Heart right ventricle (tissue), 16 donors: ENCODE measurements at regions not wholly inside any gene's neighbourhood (a gene's known extent, or its start where the extent isn't known, plus 50 kb on each side); places are given as distances from the start of the nearest gene placed in this dataset.

ENCODE experiments used
- ATAC-seq, 8 donors: fragments of 200-7000 bp; cut with Tn5 transposase; one replicate each; pipeline ENCODE4 v1.9.1; 2020; ENCODE audit warnings: mild to moderate bottlenecking in 8 of 8, moderate library complexity in 8 of 8, moderate number of reproducible peaks in 1 of 8
- DNase-seq, 2 donors: peaks; one replicate each; pipeline ENCODE4 v3.0.0-alpha.2; 2020
- H3K27ac ChIP-seq, 10 donors: fragments of 200-600 bp; sonication (generic) in 2 of 10; one replicate each; pipeline versions ENCODE4 v1.5.0 to v1.8.0; 2020 to 2022; ENCODE audit warnings: mild to moderate bottlenecking in 3 of 10
- H3K27me3 ChIP-seq, 7 donors: fragments of 200-600 bp; one replicate each; pipeline ENCODE4 v1.8.0; 2021 to 2022; ENCODE audit warnings: mild to moderate bottlenecking in 2 of 7
- H3K36me3 ChIP-seq, 9 donors: fragments of 200-600 bp; sonication (generic) in 1 of 9; one replicate each; pipeline versions ENCODE4 v1.5.0 to v1.8.0; 2020 to 2022; ENCODE audit warnings: mild to moderate bottlenecking in 2 of 9
- H3K4me1 ChIP-seq, 9 donors: fragments of 200-600 bp; sonication (generic) in 1 of 9; one replicate each; pipeline versions ENCODE4 v1.5.0 to v1.8.0; 2020 to 2022; ENCODE audit warnings: mild to moderate bottlenecking in 4 of 9
- H3K4me3 ChIP-seq, 10 donors: fragments of 200-600 bp; sonication (generic) in 2 of 10; one replicate each; pipeline versions ENCODE4 v1.5.0 to v1.8.0; 2020 to 2022; ENCODE audit warnings: mild to moderate bottlenecking in 7 of 10, moderate library complexity in 2 of 10
- H3K9me3 ChIP-seq, 11 donors: fragments of 200-600 bp in 10 of 11; sonication (generic) in 2 of 11; one replicate each; pipeline versions ENCODE4 v1.5.0 to v1.8.0; 2013 to 2022; ENCODE audit warnings: mild to moderate bottlenecking in 2 of 11, control low read depth in 1 of 11, moderate library complexity in 1 of 11
- CTCF ChIP-seq, 9 donors: fragments of 200-600 bp; sonication (generic) in 2 of 9; IDR thresholded peaks; one replicate each; pipeline versions ENCODE4 v1.5.0 to v1.8.0; 2021 to 2022; ENCODE audit warnings: antibody characterized with exemption in 9 of 9, mild to moderate bottlenecking in 5 of 9, moderate library complexity in 1 of 9
- WGBS, 2 donors: extraction: QIAGEN DNeasy Blood & Tissue Kit; methylation state at CpG; one replicate each; pipeline ENCODE4 v1.1.7; 2013; ENCODE audit warnings: inconsistent platforms in 1 of 2; 5-methylcytosine and 5-hydroxymethylcytosine counted together
- intact Hi-C, 10 donors: fragments of 100-400 bp; cut with DNase I; formaldehyde crosslinking; loops; one replicate each; pipeline versions ENCODE4 v1.11.1 to v1.14.2; 2022
- donor health status: Arrhythmogenic right ventricular cardiomyopathy.
- donor health status: ischemic (EF 13 %, LVEDD 7.1; RV severe dilation, severe dysfunction).
- donor health status: healthy with polysubstance abuse.
- donor health status: DM: no; HTN: yes; CAD: no.
- donor health status: DM: no; HTN: no; CAD: no.
- donor health status: ischemic (EF 25% LVEDD 6.9; RV normal size, moderate dysfunction).
- donor health status: ischemic (EF 25% LVEDD 5.7; RV mildly dilated, moderate dysfunction).
- donor health status: healthy.
- donor health status: DM: yes; HTN: yes; CAD: no.
- donor health status: Ischemic cardiomyopathy.
- donor health status: ischemic (EF 35%, LVEDD 5.7; RV mildly dilated, moderate dysfunction).
- donor health status: nonischemic (EF 11% LVEDD 7.7; RV severe dilation, severe dysfunction).
- donor health status: DM: yes; HTN: yes; CAD: no.
- donor health status: PGD.
- donor health status: ischemic (EF 29% LVEDD 5.4; RV normal size, mild dysfunction).
- donor health status: nonischemic (EF 23%, LVEDD 6.1; RV moderate dilation, normal function).

DNA sequence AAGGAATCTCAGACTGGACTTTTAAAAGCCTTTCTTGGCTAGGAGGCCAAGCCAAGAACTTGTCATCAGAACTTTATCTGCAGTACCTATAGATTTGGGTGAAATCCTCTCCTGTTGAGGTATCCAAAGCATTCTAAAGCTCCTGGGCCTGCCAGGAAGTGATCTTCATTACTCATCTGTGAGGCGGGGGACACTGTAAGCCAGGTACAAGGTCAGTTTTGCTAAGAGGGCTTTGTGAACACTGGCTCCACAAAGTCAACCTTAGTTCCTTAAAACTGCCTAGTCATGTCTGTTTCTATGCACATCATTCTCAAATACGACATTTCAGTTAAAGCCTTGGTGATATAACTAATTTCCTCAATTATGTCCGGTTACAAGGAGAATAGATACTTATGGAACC lies 236.7 kb downstream of the PIK3R1 start:
- 93 to 96% methylated on average over 3 of the region's 3 CpGs for WGBS, 2 donors
- no peaks in the 10 kb centered on the region for H3K36me3 ChIP-seq
- no peak for TF ChIP-seq CTCF (IDR thresholded peaks at IDR 0.05)
- intact Hi-C loops = loop anchor here in 2 of 10 donors (10.0 kb wide), 2 partner anchors 513 to 1207 kb away; no protein-coding TSS in a partner anchor
- peaks cover 0 to 7% (median 0%) of the 10 kb centered on the region in 11 donors for H3K9me3 ChIP-seq
- H3K4me3 ChIP-seq = no peak overlapping the region
- no peak overlapping the region for H3K27ac ChIP-seq
- DNase-seq (no peak), ATAC-seq (no peak)
- H3K4me1 ChIP-seq = peaks cover 0 to 12% (median 5%) of the 10 kb centered on the region in 9 donors
- H3K27me3 ChIP-seq = no peaks in the 10 kb centered on the region

DNA sequence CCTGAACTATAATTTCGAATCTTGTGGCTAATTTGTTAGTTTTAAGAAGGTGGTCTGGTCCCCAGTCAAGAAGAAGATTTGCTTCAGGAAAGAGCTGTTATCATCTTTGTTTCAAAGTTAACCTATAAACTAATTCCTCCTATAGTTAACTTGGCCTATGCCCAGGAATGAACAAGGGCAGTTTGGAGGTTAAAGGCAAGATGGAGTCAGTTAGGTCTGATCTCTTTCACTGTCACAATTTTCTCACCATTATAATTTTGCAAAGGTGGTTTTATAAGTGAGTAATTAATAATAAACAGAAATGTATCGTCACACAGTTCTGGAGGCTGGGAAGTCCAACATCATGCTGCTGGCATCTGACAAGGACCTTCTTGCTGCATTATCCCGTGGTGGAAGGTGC lies 238.6 kb downstream of the PIK3R1 start:
- no peak overlapping the region for H3K4me3 ChIP-seq
- peaks cover 0 to 15% (median 5%) of the 10 kb centered on the region in 9 donors for H3K4me1 ChIP-seq
- no peaks in the 10 kb centered on the region for H3K36me3 ChIP-seq
- DNase-seq (no peak), ATAC-seq (no peak)
- H3K9me3 ChIP-seq = peaks cover 0 to 7% (median 0%) of the 10 kb centered on the region in 11 donors
- intact Hi-C loops = loop anchor here in 2 of 10 donors (10.0 kb wide), 2 partner anchors 511 to 1209 kb away; no protein-coding TSS in a partner anchor
- 96 to 97% methylated on average over 3 of the region's 3 CpGs for WGBS, 2 donors
- no peak for TF ChIP-seq CTCF (IDR thresholded peaks at IDR 0.05)
- H3K27me3 ChIP-seq = no peaks in the 10 kb centered on the region
- no peak overlapping the region for H3K27ac ChIP-seq

DNA sequence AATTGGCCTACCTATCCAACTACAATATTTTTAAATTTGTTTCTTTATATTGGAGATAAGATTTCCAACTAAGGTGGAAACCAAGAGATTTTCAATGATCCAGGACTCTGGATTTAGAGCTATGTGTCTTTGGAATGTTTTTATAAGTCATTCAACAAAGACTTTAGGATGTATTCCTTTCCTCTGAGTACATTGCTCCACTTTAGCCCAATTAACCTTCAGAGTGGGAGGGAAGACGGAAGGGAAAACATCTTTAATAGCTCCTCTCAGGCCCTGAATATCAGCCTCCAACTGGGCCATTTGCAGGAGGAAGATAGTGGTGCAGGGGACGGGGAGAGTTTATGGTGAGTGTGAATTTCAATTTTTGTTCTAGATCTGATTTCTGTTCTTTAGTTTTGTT lies 239.2 kb downstream of the PIK3R1 start:
- intact Hi-C loops = loop anchor here in 3 of 10 donors (5.0 to 10.0 kb wide), 3 partner anchors 167 to 1210 kb away; no protein-coding TSS in a partner anchor
- Histone ChIP-seq H3K27me3 (no peaks in the 10 kb centered on the region), H3K36me3 (no peaks in the 10 kb centered on the region), H3K4me1 (peaks cover 0 to 21% (median 8%) of the 10 kb centered on the region in 9 donors), H3K27ac (no peak overlapping the region), H3K4me3 (no peak overlapping the region), H3K9me3 (peaks cover 0 to 7% (median 0%) of the 10 kb centered on the region in 11 donors)
- no peak for ATAC-seq
- no peak for DNase-seq
- no peak for TF ChIP-seq CTCF (IDR thresholded peaks at IDR 0.05)
- WGBS, 2 donors = 98 to 100% methylated on average over 2 of the region's 2 CpGs

DNA sequence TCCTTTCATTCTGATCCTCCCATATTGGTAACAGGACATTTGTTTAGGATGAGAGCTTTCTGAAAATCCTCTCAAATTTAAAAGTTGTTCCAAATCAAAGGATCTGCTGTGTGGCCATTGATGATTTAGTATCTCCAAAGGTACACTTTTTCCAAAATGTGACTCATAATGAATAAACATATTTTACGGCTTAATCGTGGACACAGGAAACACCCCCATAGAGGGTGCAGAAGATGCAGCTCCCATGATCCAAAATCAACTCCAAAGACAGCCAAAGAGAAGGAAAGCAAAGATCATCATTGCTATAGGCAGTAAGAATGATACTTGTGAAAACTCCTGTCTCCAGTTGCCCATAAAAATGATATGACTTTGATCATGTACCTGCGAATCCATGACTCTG lies 239.7 kb downstream of the PIK3R1 start:
- Histone ChIP-seq H3K27me3 (no peaks in the 10 kb centered on the region), H3K4me1 (peaks cover 0 to 25% (median 8%) of the 10 kb centered on the region in 9 donors), H3K9me3 (peaks cover 0 to 7% (median 0%) of the 10 kb centered on the region in 11 donors), H3K4me3 (no peak overlapping the region), H3K36me3 (no peaks in the 10 kb centered on the region), H3K27ac (no peak overlapping the region)
- ATAC-seq (no peak), DNase-seq (no peak)
- 89 to 93% methylated on average over 3 of the region's 3 CpGs for WGBS, 2 donors
- no peak for TF ChIP-seq CTCF (IDR thresholded peaks at IDR 0.05)
- intact Hi-C loops = loop anchor here in 3 of 10 donors (5.0 to 10.0 kb wide), 3 partner anchors 168 to 1210 kb away; no protein-coding TSS in a partner anchor
